ENCODE measurements at regions not wholly inside any gene's neighbourhood (a gene's known extent, or its start where the extent isn't known, plus 50 kb on each side); places are given as distances from the start of the nearest gene placed in this dataset.

DNA sequence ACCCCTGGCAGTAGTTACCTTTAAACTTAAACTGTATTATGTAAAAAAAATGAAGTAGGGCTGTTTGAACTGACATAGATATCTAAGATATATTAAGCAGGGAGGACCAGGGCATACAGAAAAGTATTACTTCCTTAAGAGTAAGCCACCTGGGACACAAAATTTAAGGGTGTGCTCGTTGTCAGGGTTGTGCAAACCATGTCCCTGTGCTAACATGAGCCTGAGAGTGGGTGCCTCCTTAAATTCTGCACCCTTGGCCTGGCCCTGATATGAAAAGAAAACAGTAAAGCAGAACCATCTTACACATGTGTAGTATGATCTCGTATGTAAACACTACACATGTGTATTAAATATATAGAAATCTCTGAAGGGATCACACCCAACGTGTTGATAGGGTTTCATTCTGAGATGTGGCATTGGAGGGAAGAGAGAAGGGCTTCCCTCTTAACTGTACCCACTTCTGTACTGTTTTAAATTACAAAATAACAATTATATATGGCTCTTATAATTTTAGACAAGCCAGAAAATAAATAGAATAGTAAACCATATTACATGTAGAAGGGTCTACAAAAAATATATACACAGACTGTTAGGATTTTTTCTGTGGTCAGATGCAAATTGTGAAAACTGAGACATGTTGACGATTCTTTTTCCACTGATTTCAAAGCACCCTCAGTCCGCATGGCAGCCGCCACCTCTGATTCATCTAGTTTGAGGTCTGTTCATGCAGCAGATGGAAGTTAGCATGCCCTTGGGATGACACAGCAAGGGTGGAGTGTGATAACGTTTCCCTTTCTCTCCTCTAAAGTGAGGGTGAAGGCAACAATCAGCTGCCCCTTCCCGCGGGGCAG is 400.8 kb upstream of the PROK2 start:
- H3K27ac ChIP-seq = no peak overlapping the region
- DNase-seq (ENCODE audit: low read depth, low spot score) = peak; percentile 14

DNA sequence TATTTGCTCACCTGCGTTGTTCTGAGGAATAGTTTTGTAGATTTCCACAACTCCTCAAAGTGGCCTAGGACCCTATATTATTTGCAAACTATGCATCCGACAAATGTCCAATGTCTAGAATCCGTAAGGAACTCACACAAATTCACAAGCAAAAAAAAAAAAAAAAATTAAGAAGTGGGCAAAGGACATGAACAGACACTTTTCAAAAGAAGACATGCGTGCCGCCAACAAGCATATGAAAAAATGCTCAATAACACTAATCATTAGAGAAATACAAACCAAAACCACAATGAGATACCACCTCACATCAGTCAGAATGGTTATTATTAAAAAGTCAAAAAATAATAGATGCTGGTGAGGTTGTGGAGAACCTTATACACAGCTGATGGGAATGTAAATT is 398.5 kb upstream of the PROK2 start:
- no peak overlapping the region for H3K27ac ChIP-seq
- DNase-seq (ENCODE audit: low read depth, low spot score) = no peak

DNA sequence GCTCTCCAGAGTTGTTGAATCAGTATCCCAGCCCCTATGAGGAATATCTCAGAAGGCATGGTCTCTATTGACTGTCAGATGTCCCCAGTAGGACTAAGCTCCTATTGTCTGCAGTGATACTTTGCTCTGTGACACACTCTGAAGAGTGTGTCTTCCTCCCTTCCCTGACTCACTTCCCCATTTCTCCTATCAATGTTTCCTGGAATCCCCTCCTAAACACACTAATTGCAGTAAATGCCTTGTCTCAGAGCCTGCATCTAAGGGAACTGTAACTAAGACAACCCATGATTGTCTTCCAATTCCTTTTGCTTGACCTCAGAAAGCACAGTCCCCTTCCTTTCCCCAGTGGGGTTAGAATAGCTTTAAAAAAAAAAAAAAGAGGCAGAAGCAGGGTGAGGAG is 397.3 kb upstream of the PROK2 start:
- no peak overlapping the region for H3K27ac ChIP-seq
- DNase-seq (ENCODE audit: low read depth, low spot score) = no peak

DNA sequence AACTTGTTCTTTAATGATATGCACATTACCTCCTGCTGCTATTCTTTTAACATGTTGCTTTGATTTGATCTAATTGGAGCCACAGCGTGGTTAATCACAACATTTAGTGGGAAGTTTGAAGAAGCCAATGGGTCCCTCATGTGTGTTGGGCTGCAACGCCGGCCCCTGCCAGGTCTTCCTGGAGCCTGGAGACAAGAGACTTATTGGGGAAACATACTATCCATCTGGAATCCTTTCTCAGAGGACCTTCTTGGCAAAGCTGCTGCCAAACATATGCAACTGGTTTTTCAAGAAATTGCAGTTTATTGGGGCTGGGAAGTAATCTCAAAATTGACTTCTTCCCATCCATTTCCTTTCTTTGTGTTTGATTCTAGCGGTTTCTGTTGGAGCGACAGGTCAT is 396.3 kb upstream of the PROK2 start:
- DNase-seq (ENCODE audit: low read depth, low spot score) = no peak
- H3K27ac ChIP-seq = no peak overlapping the region

DNA sequence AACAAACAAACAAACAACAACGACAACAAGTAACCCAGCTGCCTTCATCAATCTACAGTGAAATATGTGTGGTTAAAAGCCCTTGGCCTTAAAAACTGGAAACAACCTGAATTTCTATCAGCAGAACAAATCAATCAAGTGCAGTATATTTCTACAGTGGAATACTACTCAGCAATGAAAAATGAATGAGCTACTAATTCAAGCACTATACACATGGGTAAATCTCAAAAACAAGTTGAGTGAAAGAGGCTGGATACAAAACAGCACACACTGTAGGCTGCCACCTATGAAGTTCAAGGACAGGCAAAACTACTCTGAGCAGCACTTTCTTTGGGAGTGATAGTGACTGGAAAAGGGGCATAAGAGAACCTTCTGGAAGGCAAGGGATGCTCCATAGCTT is 395.5 kb upstream of the PROK2 start:
- no peak for DNase-seq (ENCODE audit: low read depth, low spot score)

DNA sequence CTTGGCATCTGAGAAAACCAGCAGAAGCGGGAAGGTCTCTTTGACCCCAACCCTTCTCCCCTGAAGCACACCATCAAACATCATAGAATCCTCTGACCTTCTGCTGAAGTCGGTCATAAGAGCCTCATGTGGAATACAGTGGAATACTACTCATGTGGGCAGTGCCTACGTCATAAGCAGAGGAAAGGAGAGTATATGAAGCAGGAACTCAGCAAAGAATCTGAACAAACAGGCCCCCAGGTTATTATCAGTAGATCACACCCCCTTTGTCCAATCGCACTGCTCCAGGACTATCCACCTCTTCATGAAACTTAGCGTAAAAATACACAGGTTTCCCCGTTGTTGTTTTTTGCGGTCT is 394.1 kb upstream of the PROK2 start:
- DNase-seq (ENCODE audit: low read depth, low spot score) = no peak
- H3K27ac ChIP-seq = no peak overlapping the region

More for the DNA sequence above, 395.5 kb upstream of the PROK2 start:
- H3K27ac ChIP-seq = no peak overlapping the region

DNA sequence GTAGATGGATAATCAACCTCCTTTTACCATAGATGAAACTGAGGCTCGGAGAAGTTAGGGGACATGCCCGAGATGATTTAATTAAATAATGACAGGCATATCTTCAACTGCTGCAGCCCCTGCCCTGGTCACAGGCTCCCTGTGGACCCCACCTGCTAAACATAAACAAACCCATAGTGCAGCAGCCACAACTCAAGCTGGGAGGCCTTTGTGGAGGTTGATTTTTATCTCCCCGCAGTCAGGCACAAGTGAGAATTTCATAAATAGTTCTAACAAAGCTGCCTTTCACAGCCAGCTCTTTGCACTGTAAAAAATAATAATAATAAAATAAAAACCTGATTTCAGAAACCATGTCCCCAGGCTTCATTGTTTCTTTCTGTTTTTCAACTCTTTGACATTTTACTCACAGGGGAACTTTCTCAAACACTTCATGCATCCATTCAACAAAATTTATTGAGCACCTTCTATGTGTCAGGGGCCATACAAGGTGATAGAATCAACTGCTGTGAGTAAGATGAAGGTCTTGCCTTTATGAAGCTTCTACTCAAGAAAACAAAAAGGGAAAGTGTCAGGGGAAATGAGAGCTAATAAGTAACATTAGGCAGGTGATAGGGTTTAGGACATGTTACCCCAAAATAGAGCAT is 393.6 kb upstream of the PROK2 start:
- DNase-seq (ENCODE audit: low read depth, low spot score) = no peak
- H3K27ac ChIP-seq = no peak overlapping the region

DNA sequence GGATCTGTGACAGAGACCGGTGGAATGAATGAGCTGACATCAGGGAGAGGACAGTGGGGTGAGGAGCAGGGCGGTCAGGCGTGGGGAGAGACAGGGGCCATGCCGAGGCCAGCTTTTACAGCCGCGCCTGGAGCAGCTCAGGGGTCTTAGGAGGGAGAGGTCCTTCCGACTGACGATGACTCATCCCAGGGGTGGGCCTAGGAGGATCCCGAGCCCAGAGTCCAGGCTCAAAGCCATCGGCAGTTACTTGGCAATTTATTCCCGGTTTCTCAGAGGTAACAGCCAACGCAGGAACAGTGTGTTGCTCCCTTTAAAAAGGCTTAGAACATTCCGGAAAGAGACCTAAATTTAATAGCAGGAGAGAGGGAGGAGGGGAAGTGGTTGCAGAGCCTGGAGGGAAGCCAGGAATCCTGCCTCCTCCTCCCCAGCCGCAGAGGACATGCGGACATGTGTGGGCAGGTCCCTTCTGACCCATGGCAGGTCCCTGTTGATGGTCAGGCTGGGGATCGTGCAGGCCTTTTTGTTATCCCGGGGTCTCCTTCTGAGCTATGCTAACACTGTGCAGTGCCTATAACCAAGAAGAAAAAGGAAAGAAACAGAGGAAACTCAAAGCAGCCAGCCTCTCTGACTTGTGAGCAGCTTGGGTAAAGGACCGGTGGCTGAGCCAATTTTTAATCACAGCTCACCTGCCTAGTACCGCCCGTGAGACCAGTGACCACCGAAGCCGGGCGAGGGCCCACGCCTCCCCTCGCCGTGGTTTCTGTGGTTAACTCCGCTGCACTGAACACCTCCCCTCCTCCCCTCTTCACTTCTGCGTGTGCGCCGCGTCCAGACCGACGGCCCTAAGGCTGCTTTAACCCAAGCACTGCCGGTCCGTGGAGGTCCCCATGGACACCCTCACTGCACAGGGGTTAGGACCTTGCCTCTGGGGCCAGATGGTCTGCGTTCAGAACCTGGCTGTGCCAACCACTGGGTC is 392.4 kb upstream of the PROK2 start:
- DNase-seq (ENCODE audit: low read depth, low spot score) = no peak
- no peak overlapping the region for H3K27ac ChIP-seq

DNA sequence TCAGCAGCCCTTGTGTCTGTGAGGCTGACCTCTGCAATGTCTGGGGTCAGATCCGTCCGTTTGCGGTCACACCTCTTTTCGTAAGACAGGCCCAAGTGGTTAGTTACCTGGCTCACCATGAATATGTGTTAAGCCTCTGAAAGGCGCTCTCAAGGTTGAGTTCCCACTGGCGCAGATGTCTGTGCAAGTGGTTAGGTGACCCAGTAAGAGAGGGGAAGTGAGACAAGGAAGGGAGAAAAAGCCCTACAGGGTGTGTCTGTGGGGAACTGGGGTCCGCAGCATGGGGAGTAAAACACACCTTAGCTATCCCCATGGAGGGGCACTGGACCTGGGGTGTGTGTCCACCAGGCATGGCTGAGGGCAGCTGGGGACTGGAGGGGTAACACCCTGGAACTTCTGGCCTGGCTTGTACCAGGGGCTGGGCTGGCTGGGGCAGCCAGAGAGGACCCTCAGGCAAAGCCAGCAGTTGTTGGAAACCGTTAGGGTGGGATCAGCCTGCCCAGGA is 391.6 kb upstream of the PROK2 start:
- H3K27ac ChIP-seq = no peak overlapping the region
- DNase-seq (ENCODE audit: low read depth, low spot score) = no peak

DNA sequence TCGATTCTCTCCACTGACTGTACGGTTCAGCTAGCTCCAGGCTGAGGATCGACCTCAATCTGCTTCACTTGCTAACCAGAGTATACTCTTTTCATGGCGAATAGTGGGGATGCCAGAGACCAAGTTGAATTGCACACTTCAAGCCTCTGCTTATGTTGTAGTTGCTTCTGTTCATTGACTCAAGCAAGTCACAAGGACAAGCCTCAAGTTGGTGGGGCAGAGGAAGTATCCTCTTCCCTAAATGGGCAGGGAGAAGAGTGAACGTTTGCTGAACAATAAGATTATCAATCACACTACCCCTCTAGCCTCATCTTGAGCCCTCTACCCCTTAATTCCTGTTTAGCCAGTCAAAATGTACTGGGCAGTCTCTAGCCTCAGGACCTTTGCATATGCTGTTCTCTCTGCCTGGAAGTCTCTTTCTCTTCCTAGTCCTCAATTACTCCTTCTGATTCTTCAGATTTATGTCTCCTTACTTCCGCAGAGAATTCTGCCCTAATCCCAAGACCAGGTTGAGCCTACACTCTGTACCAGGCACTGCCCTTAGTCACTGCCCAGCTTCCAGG is 390.4 kb upstream of the PROK2 start:
- no peak for DNase-seq (ENCODE audit: low read depth, low spot score)
- no peak overlapping the region for H3K27ac ChIP-seq

DNA sequence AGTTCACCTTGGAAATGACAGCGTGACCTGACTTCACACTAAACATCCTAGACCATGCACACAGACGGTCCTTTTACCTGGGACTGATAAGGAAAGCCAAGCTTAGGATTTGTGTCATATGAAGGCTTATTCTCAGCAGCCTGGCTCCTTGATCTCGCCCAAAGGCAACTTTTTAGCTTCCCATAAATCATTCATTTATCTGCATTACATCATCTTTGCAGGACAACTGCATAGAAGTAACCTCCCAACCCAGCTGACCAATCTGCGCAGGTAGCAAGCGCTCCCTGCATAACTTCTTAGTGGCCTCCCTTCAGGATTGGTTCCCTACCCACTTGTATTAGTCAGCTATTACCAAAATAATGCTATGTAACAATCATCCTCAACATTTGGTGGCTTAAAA is 389.9 kb upstream of the PROK2 start:
- no peak for DNase-seq (ENCODE audit: low read depth, low spot score)
- no peak overlapping the region for H3K27ac ChIP-seq

DNA sequence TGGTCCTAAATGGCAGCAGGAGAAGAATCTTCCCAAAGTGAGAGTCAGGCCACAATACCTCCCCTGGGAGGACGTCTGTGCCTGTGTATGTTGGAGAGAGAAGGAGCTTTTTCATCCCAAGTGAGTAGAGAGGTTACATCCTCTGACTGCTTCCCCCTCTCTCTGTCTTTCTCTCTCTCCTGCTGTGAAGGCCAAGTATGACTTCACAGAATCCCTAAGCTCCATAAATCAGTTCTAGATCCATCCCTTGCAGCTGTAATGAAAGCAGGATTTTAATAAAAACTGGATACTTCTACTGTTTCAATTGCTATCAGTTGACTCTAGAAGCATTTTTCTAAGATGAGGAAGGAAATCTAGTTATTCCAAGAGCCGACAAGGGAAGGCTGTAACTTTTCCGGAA is 389.1 kb upstream of the PROK2 start:
- DNase-seq (ENCODE audit: low read depth, low spot score) = no peak
- no peak overlapping the region for H3K27ac ChIP-seq

DNA sequence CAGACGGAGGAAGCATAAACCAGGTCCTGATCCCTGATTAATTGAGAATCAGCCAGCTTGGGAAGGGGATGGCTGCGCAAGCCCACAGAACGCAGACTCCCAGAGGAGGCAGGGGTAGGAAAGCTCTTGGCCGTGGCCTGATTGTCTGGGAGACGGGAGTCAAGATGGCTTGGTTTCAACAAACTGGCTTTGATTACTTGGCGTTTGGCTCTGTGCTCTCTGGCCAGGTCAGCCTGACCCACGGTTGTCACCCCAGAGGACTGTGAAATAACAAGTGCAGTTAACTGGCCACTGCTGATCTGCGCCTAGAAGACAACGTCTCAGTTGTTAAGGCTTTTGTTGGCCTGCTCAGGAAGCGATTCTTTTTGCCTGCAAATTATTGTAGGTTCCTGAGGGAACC is 387.0 kb upstream of the PROK2 start:
- no peak overlapping the region for H3K27ac ChIP-seq
- DNase-seq (ENCODE audit: low read depth, low spot score) = no peak

DNA sequence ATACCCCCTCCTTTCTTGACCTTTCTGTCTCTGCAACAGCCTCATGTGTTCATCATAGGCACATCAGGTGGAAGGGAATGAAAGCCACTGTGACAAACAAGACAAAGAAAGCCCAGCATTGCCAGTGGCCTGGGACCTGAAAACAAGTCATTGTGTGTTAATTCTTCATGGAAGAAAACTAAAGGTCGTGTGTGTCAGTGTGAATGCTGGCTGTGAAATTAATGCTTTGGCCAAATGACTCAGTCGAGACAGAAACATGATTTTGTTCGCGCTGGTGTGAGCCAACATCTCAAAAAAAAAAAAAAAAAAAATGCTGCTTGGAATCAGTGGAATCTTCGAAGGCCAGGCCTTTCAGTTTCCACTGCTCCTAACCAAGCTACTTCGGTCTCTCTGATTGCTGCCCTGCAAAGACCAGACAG is 386.5 kb upstream of the PROK2 start:
- no peak for DNase-seq (ENCODE audit: low read depth, low spot score)
- no peak overlapping the region for H3K27ac ChIP-seq

DNA sequence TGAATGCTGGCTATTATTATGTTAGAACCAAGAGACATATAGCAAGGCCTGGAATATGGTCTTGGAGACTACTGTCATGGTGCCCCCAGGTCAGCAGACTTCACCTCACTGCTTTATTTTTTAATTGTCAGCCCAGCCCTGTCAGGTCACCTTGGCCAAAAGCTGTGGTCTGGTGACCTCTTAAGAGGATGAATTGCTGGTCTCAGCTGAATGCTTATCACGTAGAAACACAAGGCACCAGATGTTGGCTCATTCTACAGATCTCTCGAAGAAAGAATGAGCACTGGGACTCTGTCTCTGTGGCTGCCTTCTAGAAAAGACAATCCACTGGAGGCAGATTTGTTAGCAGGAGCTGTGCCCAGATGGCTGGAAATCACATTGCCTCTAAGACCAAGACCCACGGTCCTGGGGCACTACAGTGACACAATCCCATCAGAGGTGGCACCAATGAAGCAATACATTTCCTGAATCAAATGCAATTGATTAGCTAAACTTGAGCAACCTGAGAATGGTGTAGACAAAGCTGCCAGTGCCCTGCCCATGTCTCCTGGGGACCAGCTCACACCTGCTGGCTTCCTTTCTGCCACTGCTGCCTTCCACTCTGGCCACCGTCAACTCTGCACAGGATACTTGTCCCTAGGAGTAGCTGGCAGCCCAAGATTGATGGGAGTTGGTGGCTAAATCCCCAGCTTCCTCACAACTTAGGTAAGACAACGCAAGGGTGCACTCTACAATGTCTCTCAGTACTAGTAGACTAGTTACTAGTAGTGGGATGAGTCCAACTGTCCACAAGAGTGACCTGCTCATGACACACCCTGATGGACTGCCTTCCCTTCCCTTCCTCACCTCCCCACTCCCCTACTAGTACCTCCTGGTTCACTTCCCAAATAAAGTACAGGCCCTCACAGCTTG is 384.9 kb upstream of the PROK2 start:
- H3K27ac ChIP-seq = no peak overlapping the region
- no peak for DNase-seq (ENCODE audit: low read depth, low spot score)

DNA sequence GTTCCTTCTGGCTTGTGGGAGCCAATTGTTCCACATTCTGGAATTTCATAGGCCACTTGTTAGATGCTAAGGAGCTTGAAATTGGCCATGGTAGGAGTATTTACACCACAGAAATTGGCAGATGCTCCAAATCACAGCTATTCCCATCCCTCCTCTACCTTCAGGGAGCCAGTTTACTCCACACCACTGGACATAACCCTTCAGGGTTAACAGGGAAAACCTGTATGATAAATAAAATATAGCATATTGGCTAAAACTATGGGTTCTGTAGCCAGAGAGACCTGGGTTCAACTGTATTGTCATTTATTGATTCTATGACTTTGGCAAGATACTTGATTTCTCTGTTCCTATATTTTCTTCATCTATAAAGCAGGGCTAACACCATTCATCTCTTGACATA is 384.2 kb upstream of the PROK2 start:
- DNase-seq (ENCODE audit: low read depth, low spot score) = no peak
- H3K27ac ChIP-seq = no peak overlapping the region

DNA sequence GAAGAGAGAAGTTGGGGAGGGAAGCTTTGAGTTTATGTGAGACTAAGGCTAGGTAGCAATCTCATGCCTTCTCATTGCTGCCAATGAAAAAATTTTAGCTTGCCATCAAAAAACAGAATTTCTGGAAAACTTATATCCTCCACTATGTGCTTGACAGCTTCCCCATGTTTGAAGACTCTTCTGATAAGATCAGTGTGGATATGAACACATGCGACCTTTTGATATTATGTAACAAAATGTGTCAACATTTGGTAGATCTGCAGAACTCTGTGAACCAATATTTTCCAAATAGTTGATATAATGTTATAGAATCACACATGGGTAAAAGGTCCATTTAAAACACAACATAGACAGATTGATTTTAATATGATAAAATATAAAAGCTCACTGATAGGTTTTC is 380.9 kb upstream of the PROK2 start:
- no peak overlapping the region for H3K27ac ChIP-seq
- no peak for DNase-seq (ENCODE audit: low read depth, low spot score)

DNA sequence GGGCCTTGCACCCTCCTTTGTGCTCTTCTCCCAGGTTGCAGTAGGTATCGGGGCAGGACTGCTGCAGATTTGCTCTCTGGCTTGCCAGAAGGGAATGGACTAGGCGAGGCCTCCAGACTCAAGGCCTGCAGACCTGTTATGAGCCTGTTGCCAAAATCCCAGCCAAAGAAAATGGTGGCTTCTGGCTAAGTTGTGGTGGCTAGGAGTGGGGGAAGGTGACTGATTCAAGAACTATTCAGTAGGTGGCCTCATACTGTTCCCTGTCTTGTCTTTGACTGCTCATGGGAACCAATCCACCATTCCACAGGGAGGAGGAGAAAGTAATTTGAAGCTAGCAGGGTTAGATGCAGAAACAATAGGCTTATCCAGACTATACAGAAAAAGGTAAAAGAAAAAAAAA is 380.4 kb upstream of the PROK2 start:
- H3K27ac ChIP-seq = no peak overlapping the region
- DNase-seq (ENCODE audit: low read depth, low spot score) = no peak

DNA sequence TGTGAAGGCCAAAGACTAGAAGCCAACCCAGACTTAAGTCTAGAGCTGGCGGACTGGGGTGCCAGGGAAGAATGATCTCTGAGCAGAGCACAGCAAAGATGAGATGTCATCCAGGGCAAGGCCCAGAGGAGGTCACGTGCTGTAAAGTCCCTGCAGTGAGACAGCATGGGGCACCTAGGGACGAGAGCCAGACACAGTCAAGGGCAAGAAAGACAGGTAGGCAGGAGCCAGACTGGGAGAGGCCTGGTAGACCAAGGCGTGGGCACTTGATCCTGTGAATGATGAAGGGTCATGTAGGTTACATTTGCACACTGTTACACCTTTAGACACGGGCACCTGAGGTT is 379.7 kb upstream of the PROK2 start:
- no peak for DNase-seq (ENCODE audit: low read depth, low spot score)
- no peak overlapping the region for H3K27ac ChIP-seq
